ENCODE measurements at regions not wholly inside any gene's neighbourhood (a gene's known extent, or its start where the extent isn't known, plus 50 kb on each side); places are given as distances from the start of the nearest gene placed in this dataset.
"Not testable (repeated sequence)": the region's sequence is repeated elsewhere in the genome, so short reads cannot be mapped to it uniquely, and the experiment has no call there.

- DNase-seq (ENCODE audit: low spot score), result no peak
- TF ChIP-seq CTCF (IDR thresholded peaks at IDR 0.05; ENCODE audit: extremely low read depth, missing control alignments), result no peak
These were observed 79.4 kb upstream of the VEPH1 start for GRCh38 chr3:157582637-157582973.

- not testable (repeated sequence) for DNase-seq (ENCODE audit: low spot score)
These were observed 78.9 kb upstream of the VEPH1 start for GRCh38 chr3:157581956-157582636.

- no peak for TF ChIP-seq CTCF (IDR thresholded peaks at IDR 0.05; ENCODE audit: extremely low read depth, missing control alignments)
- no peak for DNase-seq (ENCODE audit: low spot score)
These were observed 78.2 kb upstream of the VEPH1 start for GRCh38 chr3:157581371-157581770.

GRCh38 chr3:157578181-157578580, 75.0 kb upstream of the VEPH1 start:
- no peak for DNase-seq (ENCODE audit: low spot score)
- no peak for TF ChIP-seq CTCF (IDR thresholded peaks at IDR 0.05; ENCODE audit: extremely low read depth, missing control alignments)

- DNase-seq (ENCODE audit: low spot score), result no peak
- TF ChIP-seq CTCF (IDR thresholded peaks at IDR 0.05; ENCODE audit: extremely low read depth, missing control alignments), result no peak
These were observed 71.3 kb upstream of the VEPH1 start for GRCh38 chr3:157574531-157574930.

GRCh38 chr3:157573780-157574378, 70.7 kb upstream of the VEPH1 start:
- DNase-seq (ENCODE audit: low spot score), result no peak
- TF ChIP-seq CTCF (IDR thresholded peaks at IDR 0.05; ENCODE audit: extremely low read depth, missing control alignments), result no peak

GRCh38 chr3:157573281-157573680, 70.1 kb upstream of the VEPH1 start:
- DNase-seq (ENCODE audit: low spot score), result no peak
- no peak for TF ChIP-seq CTCF (IDR thresholded peaks at IDR 0.05; ENCODE audit: extremely low read depth, missing control alignments)
